WERI-Rb-1 (cell line): ENCODE measurements at regions not wholly inside any gene's neighbourhood (a gene's known extent, or its start where the extent isn't known, plus 50 kb on each side); places are given as distances from the start of the nearest gene placed in this dataset.
"Not testable (repeated sequence)": the region's sequence is repeated elsewhere in the genome, so short reads cannot be mapped to it uniquely, and the experiment has no call there.

Experiments
- DNase-seq: peaks from one replicate; pipeline ENCODE4 v3.0.0-alpha.2; 2020
- H3K27ac ChIP-seq: fragments of 250-450 bp; sonication (Bioruptor Pico); 2 replicates; pipeline ENCODE4 v1.5.1; 2020; ENCODE audit warnings: mild to moderate bottlenecking, moderate library complexity
- H3K27me3 ChIP-seq: fragments of 250-450 bp; sonication (Bioruptor Pico); 2 replicates; pipeline ENCODE4 v1.5.1; 2021; ENCODE audit warnings: mild to moderate bottlenecking, low read depth, moderate library complexity; ENCODE audit not compliant: insufficient read depth, severe bottlenecking
- H3K36me3 ChIP-seq: fragments of 250-450 bp; sonication (Bioruptor Pico); 2 replicates; pipeline ENCODE4 v1.5.1; 2020; ENCODE audit warnings: mild to moderate bottlenecking, moderate library complexity
- H3K4me3 ChIP-seq: 2 replicates; pipeline ENCODE4 v1.5.1; 2011; ENCODE audit warnings: low read depth, mild to moderate bottlenecking, control low read depth, low read length
- H3K9me3 ChIP-seq: fragments of 250-450 bp; sonication (Bioruptor Pico); 2 replicates; pipeline ENCODE4 v1.5.1; 2021; ENCODE audit warnings: mild to moderate bottlenecking, moderate library complexity; ENCODE audit not compliant: severe bottlenecking
- CTCF ChIP-seq: IDR thresholded peaks from 2 replicates; pipeline ENCODE4 v1.5.1; 2011; ENCODE audit warnings: low read depth, mild to moderate bottlenecking, control low read depth, inconsistent platforms, low read length

GRCh38 chrX:139020801-139021200 lies 309.3 kb upstream of the FGF13 start:
- Histone ChIP-seq H3K36me3 (no peaks in the 10 kb centered on the region), H3K4me3 (no peak overlapping the region), H3K27ac (no peak overlapping the region), H3K9me3 (no peaks in the 10 kb centered on the region), H3K27me3 (no peaks in the 10 kb centered on the region)
- no peak for DNase-seq
- no peak for TF ChIP-seq CTCF

- Histone ChIP-seq H3K27ac (no peak overlapping the region), H3K9me3 (no peaks in the 10 kb centered on the region), H3K27me3 (no peaks in the 10 kb centered on the region), H3K36me3 (no peaks in the 10 kb centered on the region), H3K4me3 (no peak overlapping the region)
- DNase-seq: no peak
- TF ChIP-seq CTCF: no peak
Observed at GRCh38 chrX:139018436-139018835, 306.9 kb upstream of the FGF13 start.

- DNase-seq: no peak
- H3K27ac ChIP-seq: no peak overlapping the region
- peaks cover 3% of the 10 kb centered on the region for H3K27me3 ChIP-seq
- no peak overlapping the region for H3K4me3 ChIP-seq
- no peaks in the 10 kb centered on the region for H3K9me3 ChIP-seq
- TF ChIP-seq CTCF: no peak
- H3K36me3 ChIP-seq: no peaks in the 10 kb centered on the region
Observed at GRCh38 chrX:139015627-139016026, 304.1 kb upstream of the FGF13 start.

- no peak for TF ChIP-seq CTCF
- DNase-seq: no peak
- no peaks in the 10 kb centered on the region for H3K36me3 ChIP-seq
- H3K27ac ChIP-seq: no peak overlapping the region
- H3K4me3 ChIP-seq: no peak overlapping the region
- no peaks in the 10 kb centered on the region for H3K9me3 ChIP-seq
- H3K27me3 ChIP-seq: peaks cover 12% of the 10 kb centered on the region
Observed at GRCh38 chrX:139008185-139008584, 296.7 kb upstream of the FGF13 start.

- H3K36me3 ChIP-seq, H3K27ac ChIP-seq, DNase-seq, H3K9me3 ChIP-seq, H3K27me3 ChIP-seq, H3K4me3 ChIP-seq: not testable (repeated sequence)
Observed at GRCh38 chrX:139003856-139004527, 292.5 kb upstream of the FGF13 start.

- H3K27ac ChIP-seq: no peak overlapping the region
- no peak overlapping the region for H3K4me3 ChIP-seq
- no peak for TF ChIP-seq CTCF
- DNase-seq: no peak
- peaks cover 9% of the 10 kb centered on the region for H3K27me3 ChIP-seq
- H3K9me3 ChIP-seq: no peaks in the 10 kb centered on the region
- no peaks in the 10 kb centered on the region for H3K36me3 ChIP-seq
Observed at GRCh38 chrX:139002319-139002718, 290.8 kb upstream of the FGF13 start.
